SJSA1 (cell line): ENCODE measurements at regions not wholly inside any gene's neighbourhood (a gene's known extent, or its start where the extent isn't known, plus 50 kb on each side); places are given as distances from the start of the nearest gene placed in this dataset.

ENCODE experiments used
- DNase-seq, 2 experiments: peaks; one replicate each; pipeline ENCODE4 v3.0.0-alpha.2; 2015 to 2020; ENCODE audit warnings: low spot score in 2 of 2, low read depth in 1 of 2
- H3K27ac ChIP-seq: fragments of 250-450 bp; sonication (Bioruptor Pico); 2 replicates; pipeline ENCODE4 v1.5.1; 2020; ENCODE audit warnings: mild to moderate bottlenecking, moderate library complexity
- H3K27me3 ChIP-seq: fragments of 250-450 bp; sonication (Bioruptor Pico); replicated peaks from 2 replicates; pipeline ENCODE4 v1.5.1; 2020; ENCODE audit warnings: mild to moderate bottlenecking, moderate library complexity
- H3K36me3 ChIP-seq: fragments of 250-450 bp; sonication (Bioruptor Pico); 2 replicates; pipeline ENCODE4 v1.5.1; 2020; ENCODE audit warnings: mild to moderate bottlenecking
- H3K4me1 ChIP-seq: fragments of 250-450 bp; sonication (Bioruptor Pico); replicated peaks from 2 replicates; pipeline ENCODE4 v1.6.1; 2021; ENCODE audit warnings: mild to moderate bottlenecking
- H3K4me3 ChIP-seq: fragments of 250-450 bp; sonication (Bioruptor Pico); 2 replicates; pipeline ENCODE4 v1.5.1; 2020; ENCODE audit warnings: mild to moderate bottlenecking
- H3K9me3 ChIP-seq: fragments of 250-450 bp; sonication (Bioruptor Pico); replicated peaks from 2 replicates; pipeline ENCODE4 v1.5.1; 2020; ENCODE audit warnings: mild to moderate bottlenecking

- Histone ChIP-seq H3K4me1 (no peaks in the 10 kb centered on the region), H3K27me3 (no peaks in the 10 kb centered on the region), H3K36me3 (no peaks in the 10 kb centered on the region), H3K4me3 (no peak overlapping the region), H3K27ac (no peak overlapping the region), H3K9me3 (no peaks in the 10 kb centered on the region)
- DNase-seq = no peak
Observed at GRCh38 chr10:80900661-80901060, 363.0 kb downstream of the SH2D4B start.

GRCh38 chr10:80908611-80909010 is 370.9 kb downstream of the SH2D4B start:
- Histone ChIP-seq H3K27ac (no peak overlapping the region), H3K27me3 (no peaks in the 10 kb centered on the region; the same call in 1 of the 2 replicates), H3K9me3 (no peaks in the 10 kb centered on the region), H3K4me1 (no peaks in the 10 kb centered on the region), H3K4me3 (no peak overlapping the region), H3K36me3 (no peaks in the 10 kb centered on the region)
- no peak for DNase-seq

- Histone ChIP-seq H3K9me3 (no peaks in the 10 kb centered on the region), H3K27ac (no peak overlapping the region), H3K27me3 (no peaks in the 10 kb centered on the region; the same call in 1 of the 2 replicates), H3K4me1 (no peaks in the 10 kb centered on the region), H3K36me3 (no peaks in the 10 kb centered on the region), H3K4me3 (no peak overlapping the region)
- DNase-seq = no peak
Observed at GRCh38 chr10:80909254-80909653, 371.6 kb downstream of the SH2D4B start.

- H3K4me1 ChIP-seq = no peaks in the 10 kb centered on the region
- no peaks in the 10 kb centered on the region for H3K27me3 ChIP-seq
- H3K4me3 ChIP-seq = no peak overlapping the region
- no peaks in the 10 kb centered on the region for H3K36me3 ChIP-seq
- DNase-seq = no peak
- no peak overlapping the region for H3K27ac ChIP-seq
- no peaks in the 10 kb centered on the region for H3K9me3 ChIP-seq
Observed at GRCh38 chr10:80917636-80918035, 379.9 kb downstream of the SH2D4B start.

GRCh38 chr10:80921032-80921431 is 383.3 kb downstream of the SH2D4B start:
- DNase-seq = no peak
- Histone ChIP-seq H3K27me3 (no peaks in the 10 kb centered on the region), H3K4me1 (no peaks in the 10 kb centered on the region), H3K4me3 (no peak overlapping the region), H3K27ac (no peak overlapping the region), H3K36me3 (no peaks in the 10 kb centered on the region), H3K9me3 (no peaks in the 10 kb centered on the region)

- peak in 1 of 2 experiments; percentile 36 for DNase-seq
- no peaks in the 10 kb centered on the region for H3K27me3 ChIP-seq
- no peaks in the 10 kb centered on the region for H3K9me3 ChIP-seq
- H3K27ac ChIP-seq = no peak overlapping the region
- H3K4me3 ChIP-seq = no peak overlapping the region
- H3K36me3 ChIP-seq = no peaks in the 10 kb centered on the region
- H3K4me1 ChIP-seq = no peaks in the 10 kb centered on the region
Observed at GRCh38 chr10:80924063-80924952, 386.6 kb downstream of the SH2D4B start.

- H3K4me1 ChIP-seq = no peaks in the 10 kb centered on the region
- H3K9me3 ChIP-seq = no peaks in the 10 kb centered on the region
- no peak overlapping the region for H3K27ac ChIP-seq
- H3K4me3 ChIP-seq = no peak overlapping the region
- no peaks in the 10 kb centered on the region for H3K36me3 ChIP-seq
- H3K27me3 ChIP-seq = no peaks in the 10 kb centered on the region
- no peak for DNase-seq
Observed at GRCh38 chr10:80927419-80928078, 389.8 kb downstream of the SH2D4B start.

GRCh38 chr10:80938903-80939302 is 401.2 kb downstream of the SH2D4B start:
- Histone ChIP-seq H3K27me3 (0 out of 2 replicates have a peak, but pooled peaks cover 4% of the 10 kb centered on the region), H3K4me3 (no peak overlapping the region), H3K27ac (no peak overlapping the region), H3K36me3 (no peaks in the 10 kb centered on the region), H3K4me1 (no peaks in the 10 kb centered on the region), H3K9me3 (no peaks in the 10 kb centered on the region)
- DNase-seq = no peak

- no peak overlapping the region for H3K27ac ChIP-seq
- no peaks in the 10 kb centered on the region for H3K27me3 ChIP-seq
- DNase-seq = no peak
- H3K9me3 ChIP-seq = no peaks in the 10 kb centered on the region
- H3K4me3 ChIP-seq = no peak overlapping the region
- no peaks in the 10 kb centered on the region for H3K36me3 ChIP-seq
- no peaks in the 10 kb centered on the region for H3K4me1 ChIP-seq
Observed at GRCh38 chr10:80945264-80945880, 407.7 kb downstream of the SH2D4B start.

GRCh38 chr10:80946073-80946472 is 408.4 kb downstream of the SH2D4B start:
- no peak for DNase-seq
- H3K27ac ChIP-seq = no peak overlapping the region

GRCh38 chr10:80946957-80947726 is 409.4 kb downstream of the SH2D4B start:
- no peak for DNase-seq
- Histone ChIP-seq H3K27ac (no peak overlapping the region), H3K4me3 (no peak overlapping the region), H3K36me3 (no peaks in the 10 kb centered on the region), H3K4me1 (no peaks in the 10 kb centered on the region), H3K9me3 (no peaks in the 10 kb centered on the region), H3K27me3 (no peaks in the 10 kb centered on the region)

More at GRCh38 chr10:80946073-80946472, 408.4 kb downstream of the SH2D4B start:
- Histone ChIP-seq H3K4me3 (no peak overlapping the region), H3K4me1 (no peaks in the 10 kb centered on the region), H3K36me3 (no peaks in the 10 kb centered on the region), H3K27me3 (no peaks in the 10 kb centered on the region), H3K9me3 (no peaks in the 10 kb centered on the region)

- H3K9me3 ChIP-seq = no peaks in the 10 kb centered on the region
- H3K27ac ChIP-seq = no peak overlapping the region
- H3K27me3 ChIP-seq = no peaks in the 10 kb centered on the region
- no peaks in the 10 kb centered on the region for H3K36me3 ChIP-seq
- no peak for DNase-seq
- no peak overlapping the region for H3K4me3 ChIP-seq
- no peaks in the 10 kb centered on the region for H3K4me1 ChIP-seq
Observed at GRCh38 chr10:80949785-80950184, 412.1 kb downstream of the SH2D4B start.

GRCh38 chr10:80952436-80952835 is 414.7 kb downstream of the SH2D4B start:
- Histone ChIP-seq H3K4me1 (no peaks in the 10 kb centered on the region), H3K27me3 (no peaks in the 10 kb centered on the region), H3K27ac (no peak overlapping the region), H3K4me3 (no peak overlapping the region), H3K9me3 (no peaks in the 10 kb centered on the region), H3K36me3 (no peaks in the 10 kb centered on the region)
- no peak for DNase-seq
